ENCODE measurements at regions not wholly inside any gene's neighbourhood (a gene's known extent, or its start where the extent isn't known, plus 50 kb on each side); places are given as distances from the start of the nearest gene placed in this dataset.
A peak's percentile ranks its signal among the peaks of the same experiment; 100 is the strongest.

DNA sequence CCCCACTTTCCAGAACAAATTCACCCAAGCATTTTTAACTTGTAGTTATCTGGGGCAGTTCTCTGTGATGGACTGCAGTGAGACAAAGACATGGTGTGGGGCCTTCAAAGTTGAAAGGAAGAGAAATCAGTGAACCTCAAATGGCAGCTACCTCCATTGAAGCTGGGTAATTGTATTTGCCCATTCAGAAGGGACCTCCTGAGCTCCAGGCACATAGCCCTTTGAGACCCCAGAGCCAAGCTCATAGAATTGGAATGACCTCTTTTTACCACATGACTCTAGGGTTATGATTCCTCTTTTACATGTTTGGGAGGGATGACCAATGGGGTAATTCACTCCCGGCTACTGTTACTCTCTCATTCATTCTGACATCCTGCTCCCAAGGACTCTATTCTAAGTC, 368.4 kb upstream of the ITGA1 start:
- Histone ChIP-seq H3K9me3 (ENCODE audit: low read length) (no peaks in the 10 kb centered on the region), H3F3A (ENCODE audit: insufficient read depth, low read length, poor library complexity, severe bottlenecking) (no peaks in the 10 kb centered on the region), H2AFZ (ENCODE audit: low read depth, low read length) (no peak overlapping the region), H3K27ac (ENCODE audit: low read length) (no peak overlapping the region), H3K9me2 (ENCODE audit: insufficient read depth, low read length) (no peaks in the 10 kb centered on the region), H3K27me3 (ENCODE audit: insufficient read depth, low read depth, low read length) (no peaks in the 10 kb centered on the region), H3K79me2 (replicated peaks; ENCODE audit: insufficient read depth, low read length) (no peaks in the 10 kb centered on the region), H3K9ac (ENCODE audit: low read length) (no peak overlapping the region), H3K36me3 (ENCODE audit: insufficient read depth, low read length) (no peaks in the 10 kb centered on the region), H4K20me1 (ENCODE audit: insufficient read depth) (no peaks in the 10 kb centered on the region), H3K4me2 (ENCODE audit: low read length) (no peak overlapping the region), H3K4me3 (ENCODE audit: low read length) (no peak overlapping the region)
- TF ChIP-seq, protein P1, sequence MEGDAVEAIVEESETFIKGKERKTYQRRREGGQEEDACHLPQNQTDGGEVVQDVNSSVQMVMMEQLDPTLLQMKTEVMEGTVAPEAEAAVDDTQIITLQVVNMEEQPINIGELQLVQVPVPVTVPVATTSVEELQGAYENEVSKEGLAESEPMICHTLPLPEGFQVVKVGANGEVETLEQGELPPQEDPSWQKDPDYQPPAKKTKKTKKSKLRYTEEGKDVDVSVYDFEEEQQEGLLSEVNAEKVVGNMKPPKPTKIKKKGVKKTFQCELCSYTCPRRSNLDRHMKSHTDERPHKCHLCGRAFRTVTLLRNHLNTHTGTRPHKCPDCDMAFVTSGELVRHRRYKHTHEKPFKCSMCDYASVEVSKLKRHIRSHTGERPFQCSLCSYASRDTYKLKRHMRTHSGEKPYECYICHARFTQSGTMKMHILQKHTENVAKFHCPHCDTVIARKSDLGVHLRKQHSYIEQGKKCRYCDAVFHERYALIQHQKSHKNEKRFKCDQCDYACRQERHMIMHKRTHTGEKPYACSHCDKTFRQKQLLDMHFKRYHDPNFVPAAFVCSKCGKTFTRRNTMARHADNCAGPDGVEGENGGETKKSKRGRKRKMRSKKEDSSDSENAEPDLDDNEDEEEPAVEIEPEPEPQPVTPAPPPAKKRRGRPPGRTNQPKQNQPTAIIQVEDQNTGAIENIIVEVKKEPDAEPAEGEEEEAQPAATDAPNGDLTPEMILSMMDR (IDR thresholded peaks at IDR 0.05; ENCODE audit: poor library complexity, severe bottlenecking): no peak
- TF ChIP-seq, protein P2, sequence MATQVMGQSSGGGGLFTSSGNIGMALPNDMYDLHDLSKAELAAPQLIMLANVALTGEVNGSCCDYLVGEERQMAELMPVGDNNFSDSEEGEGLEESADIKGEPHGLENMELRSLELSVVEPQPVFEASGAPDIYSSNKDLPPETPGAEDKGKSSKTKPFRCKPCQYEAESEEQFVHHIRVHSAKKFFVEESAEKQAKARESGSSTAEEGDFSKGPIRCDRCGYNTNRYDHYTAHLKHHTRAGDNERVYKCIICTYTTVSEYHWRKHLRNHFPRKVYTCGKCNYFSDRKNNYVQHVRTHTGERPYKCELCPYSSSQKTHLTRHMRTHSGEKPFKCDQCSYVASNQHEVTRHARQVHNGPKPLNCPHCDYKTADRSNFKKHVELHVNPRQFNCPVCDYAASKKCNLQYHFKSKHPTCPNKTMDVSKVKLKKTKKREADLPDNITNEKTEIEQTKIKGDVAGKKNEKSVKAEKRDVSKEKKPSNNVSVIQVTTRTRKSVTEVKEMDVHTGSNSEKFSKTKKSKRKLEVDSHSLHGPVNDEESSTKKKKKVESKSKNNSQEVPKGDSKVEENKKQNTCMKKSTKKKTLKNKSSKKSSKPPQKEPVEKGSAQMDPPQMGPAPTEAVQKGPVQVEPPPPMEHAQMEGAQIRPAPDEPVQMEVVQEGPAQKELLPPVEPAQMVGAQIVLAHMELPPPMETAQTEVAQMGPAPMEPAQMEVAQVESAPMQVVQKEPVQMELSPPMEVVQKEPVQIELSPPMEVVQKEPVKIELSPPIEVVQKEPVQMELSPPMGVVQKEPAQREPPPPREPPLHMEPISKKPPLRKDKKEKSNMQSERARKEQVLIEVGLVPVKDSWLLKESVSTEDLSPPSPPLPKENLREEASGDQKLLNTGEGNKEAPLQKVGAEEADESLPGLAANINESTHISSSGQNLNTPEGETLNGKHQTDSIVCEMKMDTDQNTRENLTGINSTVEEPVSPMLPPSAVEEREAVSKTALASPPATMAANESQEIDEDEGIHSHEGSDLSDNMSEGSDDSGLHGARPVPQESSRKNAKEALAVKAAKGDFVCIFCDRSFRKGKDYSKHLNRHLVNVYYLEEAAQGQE (IDR thresholded peaks at IDR 0.05; ENCODE audit: borderline replicate concordance): no peak
- no peak for TF ChIP-seq RAD21 (conservative IDR thresholded peaks at IDR 0.05)
- TF ChIP-seq MXI1 (conservative IDR thresholded peaks at IDR 0.05; ENCODE audit: poor library complexity, severe bottlenecking): no peak
- no peak for TF ChIP-seq EP300 (conservative IDR thresholded peaks at IDR 0.05; ENCODE audit: poor library complexity, severe bottlenecking)
- TF ChIP-seq SMC3 (conservative IDR thresholded peaks at IDR 0.05; ENCODE audit: poor library complexity): no peak
- TF ChIP-seq POLR2AphosphoS5 (IDR thresholded peaks at IDR 0.05): no peak
- TF ChIP-seq TAF1 (IDR thresholded peaks at IDR 0.05; ENCODE audit: low read depth): no peak

DNA sequence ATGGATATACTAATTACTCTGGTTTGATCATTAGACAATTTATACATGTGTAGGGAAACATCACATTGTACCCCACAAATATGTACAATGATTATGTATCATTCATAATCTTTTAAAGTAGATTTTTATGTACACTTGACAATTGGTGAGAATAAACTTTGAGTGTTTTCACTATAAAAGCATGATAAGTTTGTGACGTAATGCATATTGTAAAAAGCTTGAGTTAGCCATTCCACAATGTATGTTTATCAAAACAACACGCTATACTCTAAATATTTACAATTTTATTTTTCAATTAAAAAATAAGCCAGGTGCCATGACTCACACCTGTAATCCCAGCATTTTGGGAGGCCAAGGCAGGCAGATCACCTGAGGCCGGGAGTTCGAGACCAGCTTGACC, 360.1 kb upstream of the ITGA1 start:
- Histone ChIP-seq H3K27me3 (ENCODE audit: insufficient read depth, low read depth, low read length) (no peaks in the 10 kb centered on the region), H3K9me2 (ENCODE audit: insufficient read depth, low read length) (no peaks in the 10 kb centered on the region), H2AFZ (ENCODE audit: low read depth, low read length) (no peak overlapping the region), H3K4me2 (ENCODE audit: low read length) (no peak overlapping the region), H3K36me3 (ENCODE audit: insufficient read depth, low read length) (no peaks in the 10 kb centered on the region), H3K9ac (ENCODE audit: low read length) (no peak overlapping the region), H3K79me2 (replicated peaks; ENCODE audit: insufficient read depth, low read length) (no peaks in the 10 kb centered on the region), H3K9me3 (ENCODE audit: low read length) (no peaks in the 10 kb centered on the region), H3F3A (ENCODE audit: insufficient read depth, low read length, poor library complexity, severe bottlenecking) (peaks cover 5% of the 10 kb centered on the region), H3K4me3 (ENCODE audit: low read length) (no peak overlapping the region), H4K20me1 (ENCODE audit: insufficient read depth) (no peaks in the 10 kb centered on the region), H3K27ac (ENCODE audit: low read length) (no peak overlapping the region)
- no peak for TF ChIP-seq POLR2AphosphoS5 (IDR thresholded peaks at IDR 0.05)

DNA sequence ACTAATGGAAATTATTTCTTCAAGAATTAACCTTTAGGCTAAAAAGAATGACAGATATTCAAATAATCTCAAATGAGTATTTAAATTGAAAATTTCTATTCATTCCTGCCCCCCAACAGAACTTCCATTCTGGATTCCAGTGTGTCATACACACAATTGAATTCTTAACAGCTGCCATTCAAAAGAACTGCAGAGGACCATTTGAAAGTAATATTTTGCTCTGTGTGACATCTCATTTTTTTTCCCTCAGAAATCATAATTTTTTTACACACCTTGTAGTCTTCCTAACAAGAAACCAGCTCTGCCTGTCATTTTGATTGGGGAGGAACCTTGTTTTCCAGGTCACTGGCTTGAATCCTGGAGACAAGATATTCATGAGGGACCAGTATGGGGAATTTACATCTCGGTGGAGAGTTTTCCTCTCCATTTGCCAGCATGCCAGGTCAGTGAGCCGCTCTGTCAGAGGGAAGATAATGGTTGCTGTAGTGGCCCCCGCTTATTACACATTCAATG, 358.7 kb upstream of the ITGA1 start:
- Histone ChIP-seq H3K27me3 (ENCODE audit: insufficient read depth, low read depth, low read length) (no peaks in the 10 kb centered on the region), H3K79me2 (replicated peaks; ENCODE audit: insufficient read depth, low read length) (no peaks in the 10 kb centered on the region), H2AFZ (ENCODE audit: low read depth, low read length) (no peak overlapping the region), H3K36me3 (ENCODE audit: insufficient read depth, low read length) (no peaks in the 10 kb centered on the region), H3K9me3 (ENCODE audit: low read length) (no peaks in the 10 kb centered on the region), H3K4me2 (ENCODE audit: low read length) (no peak overlapping the region), H4K20me1 (ENCODE audit: insufficient read depth) (no peaks in the 10 kb centered on the region), H3K27ac (ENCODE audit: low read length) (peak overlapping the region; percentile 59), H3K4me3 (ENCODE audit: low read length) (no peak overlapping the region), H3K9ac (ENCODE audit: low read length) (no peak overlapping the region), H3F3A (ENCODE audit: insufficient read depth, low read length, poor library complexity, severe bottlenecking) (peaks cover 5% of the 10 kb centered on the region), H3K9me2 (ENCODE audit: insufficient read depth, low read length) (no peaks in the 10 kb centered on the region)
- TF ChIP-seq EP300 (conservative IDR thresholded peaks at IDR 0.05; ENCODE audit: poor library complexity, severe bottlenecking) (peak; percentile 91), EZH2 (IDR thresholded peaks at IDR 0.05; ENCODE audit: borderline replicate concordance, insufficient read depth, low read length, poor library complexity, severe bottlenecking) (no peak), POLR2AphosphoS5 (IDR thresholded peaks at IDR 0.05) (peak; percentile 64), RAD21 (conservative IDR thresholded peaks at IDR 0.05) (peak; percentile 15), TAF1 (IDR thresholded peaks at IDR 0.05; ENCODE audit: low read depth) (no peak), MXI1 (conservative IDR thresholded peaks at IDR 0.05; ENCODE audit: poor library complexity, severe bottlenecking) (no peak)
- TF ChIP-seq, protein P1 (IDR thresholded peaks at IDR 0.05; ENCODE audit: poor library complexity, severe bottlenecking): no peak
- TF ChIP-seq, protein P2 (IDR thresholded peaks at IDR 0.05; ENCODE audit: borderline replicate concordance): peak; percentile 72
